C4-2B (cell line): ENCODE measurements at regions not wholly inside any gene's neighbourhood (a gene's known extent, or its start where the extent isn't known, plus 50 kb on each side); places are given as distances from the start of the nearest gene placed in this dataset.

ENCODE experiments used
- H3K27ac ChIP-seq: fragments of 450-650 bp; 2 replicates; pipeline ENCODE4 v1.5.1; 2017
- ZFX ChIP-seq: fragments of 450-650 bp; IDR thresholded peaks from 2 replicates; pipeline ENCODE4 v1.6.1; 2017
- TF ChIP-seq, protein P1 (sequence below): fragments of 450-650 bp; conservative IDR thresholded peaks from 2 replicates; pipeline ENCODE4 v1.5.1; 2017; ENCODE audit warnings: mild to moderate bottlenecking

DNA sequence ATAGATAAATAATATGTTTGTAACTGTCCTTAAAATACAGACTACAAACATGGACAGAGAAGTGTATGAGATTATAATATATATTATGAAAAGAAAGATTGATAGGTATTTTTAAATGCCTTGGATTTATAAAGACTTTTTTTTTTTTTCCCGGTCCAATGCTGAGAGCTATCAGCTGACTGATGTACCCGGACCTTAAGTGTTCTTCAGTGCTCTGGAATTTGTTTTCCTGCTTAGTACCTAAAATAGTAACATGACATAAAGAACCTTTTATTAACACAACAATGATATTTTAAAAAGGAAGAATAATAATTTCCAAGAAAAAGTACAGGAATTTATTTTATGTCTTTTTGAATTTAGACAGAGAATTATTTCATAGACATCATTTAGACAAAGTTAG, 795.5 kb upstream of the PCDH9 start:
- TF ChIP-seq, protein P1, sequence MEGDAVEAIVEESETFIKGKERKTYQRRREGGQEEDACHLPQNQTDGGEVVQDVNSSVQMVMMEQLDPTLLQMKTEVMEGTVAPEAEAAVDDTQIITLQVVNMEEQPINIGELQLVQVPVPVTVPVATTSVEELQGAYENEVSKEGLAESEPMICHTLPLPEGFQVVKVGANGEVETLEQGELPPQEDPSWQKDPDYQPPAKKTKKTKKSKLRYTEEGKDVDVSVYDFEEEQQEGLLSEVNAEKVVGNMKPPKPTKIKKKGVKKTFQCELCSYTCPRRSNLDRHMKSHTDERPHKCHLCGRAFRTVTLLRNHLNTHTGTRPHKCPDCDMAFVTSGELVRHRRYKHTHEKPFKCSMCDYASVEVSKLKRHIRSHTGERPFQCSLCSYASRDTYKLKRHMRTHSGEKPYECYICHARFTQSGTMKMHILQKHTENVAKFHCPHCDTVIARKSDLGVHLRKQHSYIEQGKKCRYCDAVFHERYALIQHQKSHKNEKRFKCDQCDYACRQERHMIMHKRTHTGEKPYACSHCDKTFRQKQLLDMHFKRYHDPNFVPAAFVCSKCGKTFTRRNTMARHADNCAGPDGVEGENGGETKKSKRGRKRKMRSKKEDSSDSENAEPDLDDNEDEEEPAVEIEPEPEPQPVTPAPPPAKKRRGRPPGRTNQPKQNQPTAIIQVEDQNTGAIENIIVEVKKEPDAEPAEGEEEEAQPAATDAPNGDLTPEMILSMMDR: no peak
- no peak for TF ChIP-seq ZFX
- H3K27ac ChIP-seq: no peak overlapping the region

- no peak overlapping the region for H3K27ac ChIP-seq
- TF ChIP-seq, protein P1: no peak
- no peak for TF ChIP-seq ZFX
Observed at GRCh38 chr13:68023838-68024581, 793.9 kb upstream of the PCDH9 start.

DNA sequence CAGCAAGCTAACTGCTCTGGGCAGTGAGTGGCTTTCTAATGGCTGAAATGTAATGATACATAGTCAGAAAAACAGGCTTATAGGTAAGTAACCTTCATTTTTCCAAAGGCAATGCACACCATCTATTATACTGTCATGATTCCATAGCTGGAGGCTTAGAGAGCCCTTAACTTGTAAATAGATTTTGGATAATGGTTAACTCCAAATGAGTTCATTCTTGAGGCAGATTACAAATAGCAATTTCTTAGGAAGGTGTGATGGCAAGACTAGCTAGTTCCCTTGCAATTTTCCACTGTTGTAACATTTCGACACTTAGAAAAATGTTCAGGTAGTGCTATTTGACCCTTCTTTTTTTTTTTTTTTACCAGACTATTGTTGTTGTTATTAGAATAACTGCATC, 789.8 kb upstream of the PCDH9 start:
- TF ChIP-seq ZFX: no peak
- TF ChIP-seq, protein P1: no peak
- no peak overlapping the region for H3K27ac ChIP-seq

DNA sequence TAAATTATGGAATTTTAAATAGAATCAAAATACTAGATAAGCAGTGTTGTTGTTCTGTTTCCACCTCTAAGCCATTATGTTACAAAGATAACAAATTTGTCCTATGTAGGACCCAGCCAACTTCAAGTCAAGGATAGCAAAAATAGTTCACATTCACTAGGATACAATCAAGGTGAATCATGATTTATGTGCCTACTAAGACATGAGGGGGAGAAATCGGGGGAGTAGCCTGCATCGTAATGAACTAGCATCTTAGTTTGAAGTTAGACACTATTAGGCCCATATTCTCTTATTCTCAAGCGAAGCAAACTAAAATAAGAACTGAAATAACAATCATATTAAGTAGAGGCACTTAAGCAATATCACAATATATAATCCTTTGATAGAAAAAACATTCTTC, 779.4 kb upstream of the PCDH9 start:
- no peak overlapping the region for H3K27ac ChIP-seq

DNA sequence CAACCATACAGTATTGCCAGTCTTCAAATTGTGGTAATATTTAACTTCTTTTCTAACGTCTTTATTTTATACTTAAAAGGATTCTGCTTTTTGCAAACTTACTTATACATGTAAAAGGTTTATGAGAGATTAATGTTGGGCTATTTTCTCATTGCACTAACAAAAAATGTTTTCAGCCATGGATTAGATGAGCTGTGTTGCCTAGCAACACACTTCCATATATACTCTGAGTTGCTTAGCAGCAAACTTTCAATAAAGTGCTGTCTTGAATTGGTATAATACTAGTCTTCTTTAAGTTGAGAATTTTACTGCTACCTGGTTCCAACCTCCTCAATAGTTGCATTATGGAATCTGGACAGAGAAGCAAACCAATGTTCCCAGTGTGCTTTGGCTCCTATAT, 777.4 kb upstream of the PCDH9 start:
- no peak overlapping the region for H3K27ac ChIP-seq
- no peak for TF ChIP-seq ZFX
- TF ChIP-seq, protein P1: no peak

More for the DNA sequence above, 779.4 kb upstream of the PCDH9 start:
- TF ChIP-seq, protein P1: no peak
- TF ChIP-seq ZFX: no peak

GRCh38 chr13:67996101-67996500, 766.0 kb upstream of the PCDH9 start:
- H3K27ac ChIP-seq: no peak overlapping the region
- no peak for TF ChIP-seq ZFX

- no peak for TF ChIP-seq ZFX
- TF ChIP-seq, protein P1: no peak
- no peak overlapping the region for H3K27ac ChIP-seq
Observed at GRCh38 chr13:67990868-67991267, 760.7 kb upstream of the PCDH9 start.

- no peak overlapping the region for H3K27ac ChIP-seq
- TF ChIP-seq, protein P1: no peak
- no peak for TF ChIP-seq ZFX
Observed at GRCh38 chr13:67986234-67986633, 756.1 kb upstream of the PCDH9 start.
